ENCODE measurements at regions not wholly inside any gene's neighbourhood (a gene's known extent, or its start where the extent isn't known, plus 50 kb on each side); places are given as distances from the start of the nearest gene placed in this dataset.

DNA sequence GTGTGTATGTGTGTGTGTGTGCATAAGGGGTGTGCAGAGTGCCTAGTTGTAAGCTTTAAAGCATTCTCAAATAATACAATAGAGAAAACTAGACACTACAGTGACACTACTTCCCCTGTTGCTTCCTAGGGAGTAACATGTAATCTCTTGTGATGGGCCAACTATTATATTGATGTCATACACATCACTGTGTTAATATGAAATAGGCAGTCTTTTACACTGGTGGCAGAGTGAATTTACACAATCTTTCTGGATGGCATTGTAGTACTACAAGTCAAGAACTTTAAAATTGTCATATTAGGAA is 488.0 kb upstream of the ZEB2 start:
- no peak overlapping the region for H3K4me3 ChIP-seq
- no peaks in the 10 kb centered on the region for H3K36me3 ChIP-seq
- no peaks in the 10 kb centered on the region for H3K9me3 ChIP-seq
- ATAC-seq (no peak), DNase-seq (no peak)
- no peaks in the 10 kb centered on the region for H3K4me1 ChIP-seq
- H3K27ac ChIP-seq: peak overlapping the region; percentile 47
- no peaks in the 10 kb centered on the region for H3K27me3 ChIP-seq
- intact Hi-C loops (cut with DNase I): no loop called here
- TF ChIP-seq, protein P1, sequence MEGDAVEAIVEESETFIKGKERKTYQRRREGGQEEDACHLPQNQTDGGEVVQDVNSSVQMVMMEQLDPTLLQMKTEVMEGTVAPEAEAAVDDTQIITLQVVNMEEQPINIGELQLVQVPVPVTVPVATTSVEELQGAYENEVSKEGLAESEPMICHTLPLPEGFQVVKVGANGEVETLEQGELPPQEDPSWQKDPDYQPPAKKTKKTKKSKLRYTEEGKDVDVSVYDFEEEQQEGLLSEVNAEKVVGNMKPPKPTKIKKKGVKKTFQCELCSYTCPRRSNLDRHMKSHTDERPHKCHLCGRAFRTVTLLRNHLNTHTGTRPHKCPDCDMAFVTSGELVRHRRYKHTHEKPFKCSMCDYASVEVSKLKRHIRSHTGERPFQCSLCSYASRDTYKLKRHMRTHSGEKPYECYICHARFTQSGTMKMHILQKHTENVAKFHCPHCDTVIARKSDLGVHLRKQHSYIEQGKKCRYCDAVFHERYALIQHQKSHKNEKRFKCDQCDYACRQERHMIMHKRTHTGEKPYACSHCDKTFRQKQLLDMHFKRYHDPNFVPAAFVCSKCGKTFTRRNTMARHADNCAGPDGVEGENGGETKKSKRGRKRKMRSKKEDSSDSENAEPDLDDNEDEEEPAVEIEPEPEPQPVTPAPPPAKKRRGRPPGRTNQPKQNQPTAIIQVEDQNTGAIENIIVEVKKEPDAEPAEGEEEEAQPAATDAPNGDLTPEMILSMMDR (IDR thresholded peaks at IDR 0.05): no peak

DNA sequence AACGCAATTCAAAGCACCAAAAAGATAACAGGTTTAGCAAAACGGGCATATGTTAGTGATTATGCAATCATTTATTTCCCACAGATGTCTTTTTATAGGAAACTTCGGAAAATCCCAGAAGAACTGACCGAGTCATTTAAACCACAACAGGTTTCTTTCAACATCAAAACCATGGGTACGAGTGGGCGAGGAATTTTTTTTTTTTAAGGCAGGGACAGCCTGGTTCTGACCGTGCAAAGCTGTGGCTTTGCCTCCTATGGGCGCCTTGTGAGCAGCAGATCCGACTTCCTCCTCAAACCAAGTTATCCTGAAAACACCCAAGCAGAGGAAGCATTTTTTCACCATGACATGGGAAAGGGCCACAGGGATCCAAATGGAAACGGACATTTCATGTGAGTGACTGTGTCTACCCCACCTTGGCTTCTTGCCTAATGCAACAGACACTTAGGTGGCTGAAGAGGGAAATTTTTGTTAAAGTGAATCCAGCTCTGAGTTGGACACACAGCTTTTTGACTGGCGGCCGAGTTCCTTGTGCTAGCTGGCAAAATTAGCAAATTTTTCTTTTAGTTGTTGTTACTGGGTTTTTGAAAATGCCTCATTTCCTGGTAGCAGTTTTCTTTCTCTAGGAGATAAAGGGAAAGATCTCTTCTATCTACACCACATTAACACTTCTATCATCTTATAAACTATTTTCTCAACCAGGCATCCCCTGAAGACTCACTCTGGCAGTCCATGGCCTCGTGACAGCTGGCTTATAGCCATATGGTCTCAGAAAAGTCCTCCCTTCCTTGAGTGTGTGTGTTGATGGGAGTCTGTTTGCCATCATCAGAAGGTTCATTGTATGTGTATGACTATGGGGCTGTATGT is 487.4 kb upstream of the ZEB2 start:
- peak; percentile 58 for ATAC-seq
- Histone ChIP-seq H3K4me1 (no peaks in the 10 kb centered on the region), H3K27me3 (no peaks in the 10 kb centered on the region), H3K4me3 (no peak overlapping the region), H3K36me3 (no peaks in the 10 kb centered on the region), H3K9me3 (no peaks in the 10 kb centered on the region), H3K27ac (peak overlapping the region; percentile 47)
- DNase-seq: no peak
- intact Hi-C loops (cut with DNase I): no loop called here
- TF ChIP-seq, protein P1 (IDR thresholded peaks at IDR 0.05): no peak

DNA sequence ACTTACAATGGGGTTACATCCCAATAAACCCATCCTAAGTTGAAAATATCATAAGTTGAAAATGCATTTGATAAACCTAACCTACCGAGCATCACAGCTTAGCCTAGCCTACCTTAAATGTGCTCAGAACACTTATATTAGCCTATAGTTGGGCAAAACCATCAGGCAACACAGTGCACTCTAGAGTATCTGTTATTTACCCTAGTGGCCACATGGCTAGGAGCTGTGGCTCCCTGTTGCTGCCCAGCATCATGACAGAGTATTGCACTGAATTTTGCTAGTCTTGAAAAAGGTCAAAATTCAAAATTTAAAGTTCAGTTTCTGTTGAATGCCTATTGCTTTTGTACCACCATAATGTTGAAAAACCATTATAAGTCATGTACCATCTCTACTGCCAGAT is 482.7 kb upstream of the ZEB2 start:
- ATAC-seq: no peak
- no peak for DNase-seq
- H3K9me3 ChIP-seq: no peaks in the 10 kb centered on the region
- H3K27ac ChIP-seq: no peak overlapping the region
- no peaks in the 10 kb centered on the region for H3K27me3 ChIP-seq
- TF ChIP-seq, protein P1 (IDR thresholded peaks at IDR 0.05): no peak
- no peaks in the 10 kb centered on the region for H3K4me1 ChIP-seq
- H3K4me3 ChIP-seq: no peak overlapping the region
- intact Hi-C loops (cut with DNase I): no loop called here
- H3K36me3 ChIP-seq: no peaks in the 10 kb centered on the region

DNA sequence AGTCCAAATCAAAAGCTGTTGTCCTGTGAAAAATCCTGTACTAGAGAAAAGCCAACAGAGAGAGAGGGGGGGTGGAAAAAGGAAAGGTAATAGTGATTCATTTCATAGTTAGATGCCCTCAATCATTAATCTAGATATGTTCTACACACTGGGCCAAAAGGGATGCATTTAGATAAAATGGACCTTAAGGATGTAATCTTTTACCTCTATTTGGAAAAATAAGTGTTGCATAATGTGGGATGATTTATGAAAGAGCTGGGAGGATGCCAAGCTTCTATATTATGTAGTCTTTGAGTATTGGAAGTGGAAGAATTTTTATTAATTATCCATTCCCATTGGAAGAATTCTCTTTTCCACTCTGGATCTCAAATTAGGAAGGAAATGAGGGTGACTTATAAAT is 480.5 kb upstream of the ZEB2 start:
- H3K36me3 ChIP-seq: no peaks in the 10 kb centered on the region
- DNase-seq (no peak), ATAC-seq (no peak)
- H3K9me3 ChIP-seq: no peaks in the 10 kb centered on the region
- no peak overlapping the region for H3K27ac ChIP-seq
- no peak overlapping the region for H3K4me3 ChIP-seq
- intact Hi-C loops (cut with DNase I): no loop called here
- no peaks in the 10 kb centered on the region for H3K4me1 ChIP-seq
- TF ChIP-seq, protein P1 (IDR thresholded peaks at IDR 0.05): no peak
- no peaks in the 10 kb centered on the region for H3K27me3 ChIP-seq

DNA sequence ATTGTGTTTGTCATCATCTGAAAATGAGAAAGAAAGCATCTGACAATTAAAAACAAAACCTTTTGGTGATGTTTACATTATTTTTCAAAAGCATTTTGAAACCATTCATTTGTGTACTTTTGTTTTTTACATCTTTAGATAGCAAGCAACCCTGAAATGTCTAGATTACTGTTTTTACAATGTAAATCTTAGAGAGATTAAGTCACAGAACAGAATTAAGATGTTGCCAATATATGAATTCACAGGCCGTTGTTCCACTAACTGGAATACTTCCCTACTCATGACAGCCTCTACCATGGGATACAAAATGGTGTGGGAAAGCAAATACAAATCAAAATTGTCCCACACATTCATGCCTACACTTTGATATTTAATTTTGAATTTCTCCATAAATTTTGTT is 480.0 kb upstream of the ZEB2 start:
- intact Hi-C loops (cut with DNase I): no loop called here
- no peaks in the 10 kb centered on the region for H3K9me3 ChIP-seq
- no peak for DNase-seq

More for the DNA sequence above, 480.0 kb upstream of the ZEB2 start:
- Histone ChIP-seq H3K4me3 (no peak overlapping the region), H3K27me3 (no peaks in the 10 kb centered on the region), H3K36me3 (no peaks in the 10 kb centered on the region), H3K4me1 (no peaks in the 10 kb centered on the region), H3K27ac (no peak overlapping the region)
- TF ChIP-seq, protein P1 (IDR thresholded peaks at IDR 0.05): no peak
- no peak for ATAC-seq
